Fibroblast of villous mesenchyme (primary cell): ENCODE measurements at regions not wholly inside any gene's neighbourhood (a gene's known extent, or its start where the extent isn't known, plus 50 kb on each side); places are given as distances from the start of the nearest gene placed in this dataset.
"Not testable (repeated sequence)": the region's sequence is repeated elsewhere in the genome, so short reads cannot be mapped to it uniquely, and the experiment has no call there.

ENCODE experiments used
- DNase-seq: peaks from one replicate; pipeline ENCODE4 v3.0.0-alpha.2; 2010; ENCODE audit warnings: low read depth
- H3K4me3 ChIP-seq: 2 replicates; pipeline ENCODE4 v1.5.1; 2011; ENCODE audit warnings: low read depth, mild to moderate bottlenecking, low read length
- CTCF ChIP-seq: IDR thresholded peaks from 2 replicates; pipeline ENCODE4 v1.5.1; 2012; ENCODE audit warnings: low read depth, mild to moderate bottlenecking, low read length; ENCODE audit not compliant: insufficient read depth

- no peak for TF ChIP-seq CTCF
- DNase-seq: peak; percentile 12
- no peak overlapping the region for H3K4me3 ChIP-seq
Measured at GRCh38 chr1:65630855-65631254, 161.8 kb upstream of the PDE4B start.

- TF ChIP-seq CTCF: no peak
- DNase-seq: no peak
- no peak overlapping the region for H3K4me3 ChIP-seq
Measured at GRCh38 chr1:65632235-65632634, 160.5 kb upstream of the PDE4B start.

DNA sequence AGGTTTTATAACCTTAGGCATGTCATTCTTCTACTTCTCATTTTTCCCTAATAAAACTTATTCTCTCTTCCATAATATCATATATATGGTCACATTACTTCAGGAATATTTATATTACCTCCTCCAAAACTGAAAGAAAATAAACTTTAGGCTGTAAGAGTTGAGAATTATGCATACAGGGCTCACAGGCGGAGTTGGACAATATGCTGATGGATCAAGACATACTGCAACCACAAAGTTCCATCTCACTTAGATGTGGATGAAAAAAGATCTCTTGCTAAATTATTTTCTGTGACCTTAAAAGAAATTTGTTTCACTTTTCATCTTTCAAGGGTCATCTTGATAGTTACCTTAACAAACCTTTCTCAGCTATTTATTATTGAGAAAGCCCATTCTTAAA is 152.6 kb upstream of the PDE4B start:
- no peak overlapping the region for H3K4me3 ChIP-seq
- DNase-seq: no peak
- TF ChIP-seq CTCF: no peak

- not testable (repeated sequence) for H3K4me3 ChIP-seq, DNase-seq
Measured at GRCh38 chr1:65649185-65649584, 143.5 kb upstream of the PDE4B start.

- no peak for TF ChIP-seq CTCF
- DNase-seq: no peak
- H3K4me3 ChIP-seq: no peak overlapping the region
Measured at GRCh38 chr1:65650682-65651081, 142.0 kb upstream of the PDE4B start.

- not testable (repeated sequence) for DNase-seq, H3K4me3 ChIP-seq
Measured at GRCh38 chr1:65654526-65654925, 138.2 kb upstream of the PDE4B start.

DNA sequence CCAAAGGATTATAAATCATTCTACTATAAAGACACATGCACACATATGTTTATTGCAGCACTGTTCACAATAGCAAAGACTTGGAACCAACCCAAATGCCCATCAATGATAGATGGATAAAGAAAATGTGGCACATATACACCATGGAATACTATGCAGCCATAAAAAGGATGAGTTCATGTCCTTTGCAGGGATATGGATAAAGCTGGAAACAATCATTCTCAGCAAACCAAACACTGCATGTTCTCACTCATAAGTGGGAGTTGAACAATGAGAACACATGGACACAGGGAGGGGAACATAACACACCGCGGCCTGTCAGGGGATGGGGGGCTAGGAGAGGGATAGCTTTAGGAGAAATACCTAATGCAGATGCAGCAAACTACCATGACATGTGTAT is 135.1 kb upstream of the PDE4B start:
- not testable (repeated sequence) for H3K4me3 ChIP-seq, DNase-seq

DNA sequence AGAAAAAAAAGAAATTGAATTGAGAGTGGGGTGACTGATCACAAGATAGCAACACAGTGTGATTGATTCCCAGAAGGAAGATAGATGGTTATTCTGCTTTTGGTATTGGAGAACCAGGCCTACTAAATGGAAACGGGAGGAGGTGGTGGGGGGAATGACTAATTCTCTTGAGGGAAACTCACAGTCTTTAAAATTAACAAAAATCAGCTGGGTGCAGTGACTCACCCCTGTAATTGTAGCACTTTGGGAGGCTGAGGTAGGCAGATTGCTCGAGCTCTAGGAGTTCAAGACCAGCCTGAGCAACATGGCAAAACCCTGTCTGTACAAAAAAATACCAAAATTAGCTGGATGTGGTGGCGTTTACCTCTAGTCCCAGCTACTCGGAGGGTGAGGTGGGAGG is 134.6 kb upstream of the PDE4B start:
- no peak overlapping the region for H3K4me3 ChIP-seq
- DNase-seq: no peak
- TF ChIP-seq CTCF: no peak

- H3K4me3 ChIP-seq: no peak overlapping the region
- DNase-seq: no peak
- no peak for TF ChIP-seq CTCF
Measured at GRCh38 chr1:65668368-65668767, 124.3 kb upstream of the PDE4B start.
